GM23338 (cell line): ENCODE measurements at regions not wholly inside any gene's neighbourhood (a gene's known extent, or its start where the extent isn't known, plus 50 kb on each side); places are given as distances from the start of the nearest gene placed in this dataset.

ENCODE experiments used
- ATAC-seq: fragments of 200-7000 bp; cut with Tn5 transposase; 3 replicates; pipeline ENCODE4 v1.9.1; 2020
- DNase-seq: peaks from one replicate; pipeline ENCODE4 v3.0.0-alpha.2; 2015; ENCODE audit warnings: low spot score
- H2AFZ ChIP-seq: fragments of 200-600 bp; sonication (generic); 2 replicates; pipeline ENCODE4 v1.8.0; 2016; ENCODE audit warnings: antibody characterized with exemption, mild to moderate bottlenecking, moderate library complexity
- H3F3A ChIP-seq: fragments of 200-600 bp; sonication (generic); replicated peaks from 2 replicates; pipeline ENCODE4 v1.8.0; 2017; ENCODE audit warnings: antibody characterized with exemption, mixed run types, low read depth
- H3K27ac ChIP-seq: fragments of 200-600 bp; sonication (generic); 2 replicates; pipeline ENCODE4 v1.6.1; 2016; ENCODE audit warnings: low read depth
- H3K27me3 ChIP-seq: fragments of 200-600 bp; sonication (generic); 2 replicates; pipeline ENCODE4 v1.8.0; 2016; ENCODE audit warnings: mild to moderate bottlenecking, mixed run types, moderate library complexity; ENCODE audit not compliant: insufficient read depth
- H3K36me3 ChIP-seq: fragments of 200-600 bp; sonication (generic); 2 replicates; pipeline ENCODE4 v1.8.0; 2016; ENCODE audit warnings: mild to moderate bottlenecking; ENCODE audit not compliant: insufficient read depth
- H3K4me1 ChIP-seq: fragments of 200-600 bp; sonication (generic); 2 replicates; pipeline ENCODE4 v1.8.0; 2016; ENCODE audit warnings: mild to moderate bottlenecking, moderate library complexity; ENCODE audit not compliant: insufficient read depth
- H3K4me2 ChIP-seq: fragments of 200-600 bp; sonication (generic); 2 replicates; pipeline ENCODE4 v1.7.1; 2017; ENCODE audit warnings: mixed run types
- H3K4me3 ChIP-seq: fragments of 200-600 bp; sonication (generic); 2 replicates; pipeline ENCODE4 v1.6.1; 2016; ENCODE audit warnings: mixed run types
- H3K79me2 ChIP-seq: fragments of 200-600 bp; sonication (generic); replicated peaks from 2 replicates; pipeline ENCODE4 v1.8.0; 2017; ENCODE audit warnings: mild to moderate bottlenecking; ENCODE audit not compliant: insufficient read depth
- H3K9me2 ChIP-seq: fragments of 200-600 bp; sonication (generic); 2 replicates; pipeline ENCODE4 v1.8.0; 2017; ENCODE audit not compliant: insufficient read depth
- H4K20me1 ChIP-seq: fragments of 200-600 bp; sonication (generic); replicated peaks from 2 replicates; pipeline ENCODE4 v1.8.0; 2017; ENCODE audit warnings: mild to moderate bottlenecking; ENCODE audit not compliant: insufficient read depth
- H3K27ac Mint-ChIP-seq: 2 replicates; pipeline ENCODE4 v1.8.0; 2020; ENCODE audit warnings: inconsistent platforms, mild to moderate bottlenecking, moderate library complexity, mixed read lengths
- H3K27me3 Mint-ChIP-seq: 3 replicates; pipeline ENCODE4 v1.8.0; 2022; ENCODE audit warnings: low read depth, mild to moderate bottlenecking, moderate library complexity, mixed read lengths, inconsistent platforms; ENCODE audit not compliant: insufficient read depth, poor library complexity
- H3K36me3 Mint-ChIP-seq: 3 replicates; pipeline ENCODE4 v1.8.0; 2021; ENCODE audit warnings: low read depth, mild to moderate bottlenecking, inconsistent platforms, moderate library complexity, mixed read lengths
- H3K4me1 Mint-ChIP-seq: 3 replicates; pipeline ENCODE4 v1.8.0; 2020; ENCODE audit warnings: mild to moderate bottlenecking, inconsistent platforms, mixed read lengths
- H3K4me3 Mint-ChIP-seq: 3 replicates; pipeline ENCODE4 v1.8.0; 2021; ENCODE audit warnings: moderate library complexity, mild to moderate bottlenecking, inconsistent platforms, mixed read lengths
- H3K9me3 Mint-ChIP-seq: 3 replicates; pipeline ENCODE4 v1.8.0; 2020; ENCODE audit warnings: moderate library complexity, mild to moderate bottlenecking, inconsistent platforms, mixed read lengths
- JUNB ChIP-seq: IDR thresholded peaks from one replicate; pipeline ENCODE4 v1.6.1; 2016; ENCODE audit warnings: antibody characterized with exemption; ENCODE audit not compliant: unreplicated experiment
- NANOG ChIP-seq: IDR thresholded peaks from 2 replicates; pipeline ENCODE4 v1.6.1; 2016; ENCODE audit warnings: antibody characterized with exemption, borderline replicate concordance
- POLR2AphosphoS5 ChIP-seq: IDR thresholded peaks from 2 replicates; pipeline ENCODE4 v1.6.1; 2016; ENCODE audit warnings: antibody characterized with exemption, low read depth
- TF ChIP-seq, protein P1 (sequence below), 2 experiments: fragments of 200-600 bp in 1 of 2; sonication (generic) in 1 of 2; conservative IDR thresholded peaks; 2 replicates each; pipeline versions ENCODE4 v1.5.1 to v1.6.1; 2016 to 2017; ENCODE audit warnings: antibody characterized with exemption in 2 of 2, low read depth in 2 of 2, mild to moderate bottlenecking in 2 of 2, moderate library complexity in 1 of 2
- TF ChIP-seq, protein P2 (sequence below): fragments of 250-450 bp; sonication (Bioruptor Pico); IDR thresholded peaks from 2 replicates; pipeline ENCODE4 v1.5.0; 2020; ENCODE audit warnings: mild to moderate bottlenecking, moderate library complexity

DNA sequence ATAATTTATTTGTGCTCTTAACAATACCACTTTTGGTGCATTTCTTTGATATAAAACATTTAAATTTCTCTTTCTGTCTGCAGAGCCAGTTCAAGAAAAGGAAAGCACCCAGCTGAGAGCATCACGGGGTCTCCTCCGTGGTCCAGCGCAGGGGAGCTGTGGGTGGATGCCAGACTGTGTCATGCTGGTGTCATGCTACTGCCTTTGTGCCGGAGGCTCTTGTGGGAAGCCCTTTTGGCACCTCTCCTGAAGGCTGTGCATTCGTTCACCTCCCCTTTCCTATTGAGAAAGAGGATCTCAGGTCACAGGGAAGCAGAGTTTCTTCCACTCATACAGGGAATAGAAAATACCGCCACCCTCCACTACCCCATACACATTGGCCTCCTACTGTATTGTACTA is 450.4 kb downstream of the GALR1 start (continued):
- TF ChIP-seq POLR2AphosphoS5 (no peak), JUNB (no peak), NANOG (no peak)

DNA sequence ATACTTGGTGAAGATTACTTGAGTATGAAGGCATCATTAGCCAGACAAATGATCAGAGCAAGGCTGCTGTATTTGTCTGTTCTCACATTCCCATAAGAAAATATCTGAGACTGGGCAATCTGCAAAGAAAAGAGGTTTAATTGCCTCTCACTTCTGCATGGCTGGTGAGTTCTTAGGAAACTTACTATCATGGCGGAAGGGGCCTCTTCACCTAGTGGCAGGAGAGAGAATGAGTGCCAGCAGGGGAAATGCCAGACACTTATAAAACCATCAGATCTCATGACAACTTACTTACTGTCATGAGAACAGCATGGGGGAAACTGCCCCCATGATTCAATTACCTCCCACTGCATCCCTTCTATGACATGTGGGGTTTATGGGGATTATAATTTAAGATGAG is 452.3 kb downstream of the GALR1 start:
- no peaks in the 10 kb centered on the region for H3K27me3 ChIP-seq
- no peaks in the 10 kb centered on the region for H3K36me3 Mint-ChIP-seq
- H3K4me3 ChIP-seq, result no peak overlapping the region
- H3F3A ChIP-seq, result no peaks in the 10 kb centered on the region
- H3K27ac ChIP-seq, result no peak overlapping the region
- TF ChIP-seq, protein P1, sequence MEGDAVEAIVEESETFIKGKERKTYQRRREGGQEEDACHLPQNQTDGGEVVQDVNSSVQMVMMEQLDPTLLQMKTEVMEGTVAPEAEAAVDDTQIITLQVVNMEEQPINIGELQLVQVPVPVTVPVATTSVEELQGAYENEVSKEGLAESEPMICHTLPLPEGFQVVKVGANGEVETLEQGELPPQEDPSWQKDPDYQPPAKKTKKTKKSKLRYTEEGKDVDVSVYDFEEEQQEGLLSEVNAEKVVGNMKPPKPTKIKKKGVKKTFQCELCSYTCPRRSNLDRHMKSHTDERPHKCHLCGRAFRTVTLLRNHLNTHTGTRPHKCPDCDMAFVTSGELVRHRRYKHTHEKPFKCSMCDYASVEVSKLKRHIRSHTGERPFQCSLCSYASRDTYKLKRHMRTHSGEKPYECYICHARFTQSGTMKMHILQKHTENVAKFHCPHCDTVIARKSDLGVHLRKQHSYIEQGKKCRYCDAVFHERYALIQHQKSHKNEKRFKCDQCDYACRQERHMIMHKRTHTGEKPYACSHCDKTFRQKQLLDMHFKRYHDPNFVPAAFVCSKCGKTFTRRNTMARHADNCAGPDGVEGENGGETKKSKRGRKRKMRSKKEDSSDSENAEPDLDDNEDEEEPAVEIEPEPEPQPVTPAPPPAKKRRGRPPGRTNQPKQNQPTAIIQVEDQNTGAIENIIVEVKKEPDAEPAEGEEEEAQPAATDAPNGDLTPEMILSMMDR (conservative IDR thresholded peaks at IDR 0.05; ENCODE audit: low read depth in 2 of 2), result peak; percentile 7 to 34; a peak in 2 of 4 replicates
- TF ChIP-seq, protein P2, sequence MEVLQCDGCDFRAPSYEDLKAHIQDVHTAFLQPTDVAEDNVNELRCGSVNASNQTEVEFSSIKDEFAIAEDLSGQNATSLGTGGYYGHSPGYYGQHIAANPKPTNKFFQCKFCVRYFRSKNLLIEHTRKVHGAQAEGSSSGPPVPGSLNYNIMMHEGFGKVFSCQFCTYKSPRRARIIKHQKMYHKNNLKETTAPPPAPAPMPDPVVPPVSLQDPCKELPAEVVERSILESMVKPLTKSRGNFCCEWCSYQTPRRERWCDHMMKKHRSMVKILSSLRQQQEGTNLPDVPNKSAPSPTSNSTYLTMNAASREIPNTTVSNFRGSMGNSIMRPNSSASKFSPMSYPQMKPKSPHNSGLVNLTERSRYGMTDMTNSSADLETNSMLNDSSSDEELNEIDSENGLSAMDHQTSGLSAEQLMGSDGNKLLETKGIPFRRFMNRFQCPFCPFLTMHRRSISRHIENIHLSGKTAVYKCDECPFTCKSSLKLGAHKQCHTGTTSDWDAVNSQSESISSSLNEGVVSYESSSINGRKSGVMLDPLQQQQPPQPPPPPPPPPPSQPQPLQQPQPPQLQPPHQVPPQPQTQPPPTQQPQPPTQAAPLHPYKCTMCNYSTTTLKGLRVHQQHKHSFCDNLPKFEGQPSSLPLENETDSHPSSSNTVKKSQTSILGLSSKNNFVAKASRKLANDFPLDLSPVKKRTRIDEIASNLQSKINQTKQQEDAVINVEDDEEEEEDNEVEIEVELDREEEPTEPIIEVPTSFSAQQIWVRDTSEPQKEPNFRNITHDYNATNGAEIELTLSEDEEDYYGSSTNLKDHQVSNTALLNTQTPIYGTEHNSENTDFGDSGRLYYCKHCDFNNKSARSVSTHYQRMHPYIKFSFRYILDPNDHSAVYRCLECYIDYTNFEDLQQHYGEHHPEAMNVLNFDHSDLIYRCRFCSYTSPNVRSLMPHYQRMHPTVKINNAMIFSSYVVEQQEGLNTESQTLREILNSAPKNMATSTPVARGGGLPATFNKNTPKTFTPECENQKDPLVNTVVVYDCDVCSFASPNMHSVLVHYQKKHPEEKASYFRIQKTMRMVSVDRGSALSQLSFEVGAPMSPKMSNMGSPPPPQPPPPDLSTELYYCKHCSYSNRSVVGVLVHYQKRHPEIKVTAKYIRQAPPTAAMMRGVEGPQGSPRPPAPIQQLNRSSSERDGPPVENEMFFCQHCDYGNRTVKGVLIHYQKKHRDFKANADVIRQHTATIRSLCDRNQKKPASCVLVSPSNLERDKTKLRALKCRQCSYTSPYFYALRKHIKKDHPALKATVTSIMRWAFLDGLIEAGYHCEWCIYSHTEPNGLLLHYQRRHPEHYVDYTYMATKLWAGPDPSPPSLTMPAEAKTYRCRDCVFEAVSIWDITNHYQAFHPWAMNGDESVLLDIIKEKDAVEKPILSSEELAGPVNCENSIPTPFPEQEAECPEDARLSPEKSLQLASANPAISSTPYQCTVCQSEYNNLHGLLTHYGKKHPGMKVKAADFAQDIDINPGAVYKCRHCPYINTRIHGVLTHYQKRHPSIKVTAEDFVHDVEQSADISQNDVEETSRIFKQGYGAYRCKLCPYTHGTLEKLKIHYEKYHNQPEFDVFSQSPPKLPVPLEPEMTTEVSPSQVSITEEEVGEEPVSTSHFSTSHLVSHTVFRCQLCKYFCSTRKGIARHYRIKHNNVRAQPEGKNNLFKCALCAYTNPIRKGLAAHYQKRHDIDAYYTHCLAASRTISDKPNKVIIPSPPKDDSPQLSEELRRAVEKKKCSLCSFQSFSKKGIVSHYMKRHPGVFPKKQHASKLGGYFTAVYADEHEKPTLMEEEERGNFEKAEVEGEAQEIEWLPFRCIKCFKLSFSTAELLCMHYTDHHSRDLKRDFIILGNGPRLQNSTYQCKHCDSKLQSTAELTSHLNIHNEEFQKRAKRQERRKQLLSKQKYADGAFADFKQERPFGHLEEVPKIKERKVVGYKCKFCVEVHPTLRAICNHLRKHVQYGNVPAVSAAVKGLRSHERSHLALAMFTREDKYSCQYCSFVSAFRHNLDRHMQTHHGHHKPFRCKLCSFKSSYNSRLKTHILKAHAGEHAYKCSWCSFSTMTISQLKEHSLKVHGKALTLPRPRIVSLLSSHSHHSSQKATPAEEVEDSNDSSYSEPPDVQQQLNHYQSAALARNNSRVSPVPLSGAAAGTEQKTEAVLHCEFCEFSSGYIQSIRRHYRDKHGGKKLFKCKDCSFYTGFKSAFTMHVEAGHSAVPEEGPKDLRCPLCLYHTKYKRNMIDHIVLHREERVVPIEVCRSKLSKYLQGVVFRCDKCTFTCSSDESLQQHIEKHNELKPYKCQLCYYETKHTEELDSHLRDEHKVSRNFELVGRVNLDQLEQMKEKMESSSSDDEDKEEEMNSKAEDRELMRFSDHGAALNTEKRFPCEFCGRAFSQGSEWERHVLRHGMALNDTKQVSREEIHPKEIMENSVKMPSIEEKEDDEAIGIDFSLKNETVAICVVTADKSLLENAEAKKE (CRISPR knock-in tag), result no peak
- peaks cover 19% of the 10 kb centered on the region for H3K9me3 Mint-ChIP-seq
- no peaks in the 10 kb centered on the region for H4K20me1 ChIP-seq
- no peak overlapping the region for H3K4me3 Mint-ChIP-seq
- no peaks in the 10 kb centered on the region for H3K9me2 ChIP-seq
- H3K4me1 ChIP-seq, result no peaks in the 10 kb centered on the region
- no peaks in the 10 kb centered on the region for H3K36me3 ChIP-seq
- no peak overlapping the region for H2AFZ ChIP-seq
- no peak overlapping the region for H3K27ac Mint-ChIP-seq
- H3K4me1 Mint-ChIP-seq, result no peaks in the 10 kb centered on the region
- ATAC-seq (no peak), DNase-seq (peak; percentile 17)
- no peaks in the 10 kb centered on the region for H3K27me3 Mint-ChIP-seq
- H3K4me2 ChIP-seq, result no peak overlapping the region
- H3K79me2 ChIP-seq, result no peaks in the 10 kb centered on the region
